K562 (cell line): ENCODE measurements at regions not wholly inside any gene's neighbourhood (a gene's known extent, or its start where the extent isn't known, plus 50 kb on each side); places are given as distances from the start of the nearest gene placed in this dataset.
A peak's percentile ranks its signal among the peaks of the same experiment; 100 is the strongest.

Experiments used
- ATAC-seq: fragments of 200-7000 bp; cut with Tn5 transposase; 3 replicates; pipeline ENCODE4 v1.9.1; 2020; ENCODE audit warnings: moderate library complexity
- BruUV-seq: library from RNA; stranded (reverse); fragments of 400-500 nt; replicated peaks from 2 replicates; lab custom pipeline; 2021; lab: Mats Ljungman, UMichigan
- CTCF ChIA-PET: fragments of 300-600 bp; formaldehyde crosslinking; extraction: SDS; loops from one replicate; lab custom pipeline; 2021; ENCODE audit warnings: low intra/inter-chr PET ratio; lab: Yijun Ruan, JAX
- POLR2A ChIA-PET: fragments of 300-600, 350-650 bp; sonication (Branson Sonifier 250); formaldehyde crosslinking; extraction: SDS; loops from one replicate; lab custom pipeline; 2021; ENCODE audit warnings: antibody characterized with exemption, inconsistent platforms; lab: Yijun Ruan, JAX
- DNase-seq, 4 experiments: peaks; one replicate each; pipeline versions ENCODE4 v3.0.0 to v3.0.0-alpha.2; 2011 to 2018; ENCODE audit warnings: low spot score in 3 of 4, mixed read lengths in 3 of 4; ENCODE audit errors: extremely low read depth in 1 of 4
- FAIRE-seq: peaks from 2 replicates; lab custom pipeline; 2011; peaks lifted over from hg19 to GRCh38; lab: Jason Lieb, UNC
- H2AFZ ChIP-seq: 2 replicates; pipeline ENCODE4 v1.6.0; 2011; ENCODE audit warnings: low read depth, low read length, control low read depth, inconsistent platforms
- H3K27ac ChIP-seq: fragments of 200-600 bp; 3 replicates; pipeline ENCODE4 v1.8.0; 2011; ENCODE audit warnings: low read depth, mild to moderate bottlenecking, control low read depth, inconsistent platforms, low read length, moderate library complexity, mixed read lengths; ENCODE audit errors: extremely low read depth
- H3K27me3 ChIP-seq, 2 experiments: fragments of 300-600 bp in 1 of 2; 2 replicates in 1 of 2; 3 replicates in 1 of 2; pipeline versions ENCODE4 v1.6.0 to v1.8.0; 2011; ENCODE audit warnings: inconsistent platforms in 2 of 2, low read length in 2 of 2, mild to moderate bottlenecking in 1 of 2, mixed read lengths in 1 of 2, moderate library complexity in 1 of 2; ENCODE audit not compliant: control insufficient read depth in 2 of 2, insufficient read depth in 2 of 2
- H3K36me3 ChIP-seq: fragments of 300-600 bp; 3 replicates; pipeline ENCODE4 v1.8.0; 2011; ENCODE audit warnings: mild to moderate bottlenecking, low read length, inconsistent platforms; ENCODE audit not compliant: control insufficient read depth, insufficient read depth
- H3K4me1 ChIP-seq, 2 experiments: fragments of 200-600 bp in 1 of 2; replicated peaks in 1 of 2; 2 replicates in 1 of 2; 3 replicates in 1 of 2; pipeline versions ENCODE4 v1.5.1 to v1.8.0; 2011; ENCODE audit warnings: inconsistent platforms in 2 of 2, low read length in 2 of 2, mild to moderate bottlenecking in 1 of 2, mixed read lengths in 1 of 2, moderate library complexity in 1 of 2; ENCODE audit not compliant: control insufficient read depth in 2 of 2, insufficient read depth in 2 of 2
- H3K4me2 ChIP-seq: 2 replicates; pipeline ENCODE4 v1.6.1; 2011; ENCODE audit warnings: low read length, control low read depth, inconsistent platforms, mixed read lengths; ENCODE audit not compliant: insufficient read depth
- H3K4me3 ChIP-seq: fragments of 200-600 bp; sonication (generic), shearing (Covaris generic); 2 replicates; pipeline ENCODE4 v1.5.1; 2016; ENCODE audit warnings: control low read depth, inconsistent platforms
- H3K79me2 ChIP-seq: fragments of 200-600 bp; 3 replicates; pipeline ENCODE4 v1.8.0; 2011; ENCODE audit warnings: low read length, inconsistent platforms; ENCODE audit not compliant: control insufficient read depth, insufficient read depth
- H3K9ac ChIP-seq, 2 experiments: 2 replicates each; pipeline versions ENCODE4 v1.6.0 to v1.6.1; 2011; ENCODE audit warnings: low read depth in 2 of 2, low read length in 2 of 2, control low read depth in 1 of 2, inconsistent platforms in 1 of 2, mild to moderate bottlenecking in 1 of 2, mixed read lengths in 1 of 2; ENCODE audit not compliant: insufficient read depth in 1 of 2
- H3K9me1 ChIP-seq: one replicate; pipeline ENCODE4 v1.6.0; 2011; ENCODE audit warnings: inconsistent platforms, mild to moderate bottlenecking, low read length, moderate library complexity; ENCODE audit not compliant: control insufficient read depth, insufficient read depth
- H3K9me3 ChIP-seq: replicated peaks from 2 replicates; pipeline ENCODE4 v1.5.1; 2011; ENCODE audit warnings: low read depth, low read length, inconsistent platforms; ENCODE audit not compliant: control insufficient read depth, insufficient read depth
- H4K20me1 ChIP-seq: replicated peaks from 2 replicates; pipeline ENCODE4 v1.6.1; 2011; ENCODE audit warnings: low read length, inconsistent platforms, mixed read lengths; ENCODE audit not compliant: control insufficient read depth, insufficient read depth
- DIDO1 ChIP-seq: fragments of 450-650 bp; IDR thresholded peaks from 2 replicates; pipeline ENCODE4 v1.6.1; 2016; ENCODE audit warnings: low read depth, missing biosample characterization, missing genetic modification characterization
- GABPB2 ChIP-seq: fragments of 250-450 bp; sonication (Bioruptor Pico); conservative IDR thresholded peaks from 2 replicates; pipeline ENCODE4 v1.5.1; 2021; ENCODE audit warnings: mild to moderate bottlenecking
- HMGN3 ChIP-seq: IDR thresholded peaks from 2 replicates; pipeline ENCODE4 v1.6.1; 2011; ENCODE audit warnings: borderline replicate concordance, low read depth, mild to moderate bottlenecking, mixed read lengths, low read length; ENCODE audit not compliant: insufficient read length; ENCODE audit errors: extremely low read depth
- HNRNPLL ChIP-seq: fragments of 200-400 bp; formaldehyde crosslinking; IDR thresholded peaks from 2 replicates; pipeline ENCODE4 v1.6.1; 2017; ENCODE audit warnings: low read length, low read depth, mild to moderate bottlenecking; ENCODE audit not compliant: poor library complexity, severe bottlenecking
- KDM1A ChIP-seq, 2 experiments: fragments of 450-650 bp; IDR thresholded peaks; 2 replicates each; pipeline ENCODE4 v1.6.1; 2016; ENCODE audit warnings: mild to moderate bottlenecking in 2 of 2
- KHSRP ChIP-seq: fragments of 450-650 bp; IDR thresholded peaks from 2 replicates; pipeline ENCODE4 v1.6.1; 2017
- KLF16 ChIP-seq: IDR thresholded peaks from 2 replicates; pipeline ENCODE4 v1.6.1; 2016; ENCODE audit warnings: antibody characterized with exemption
- LARP7 ChIP-seq: fragments of 450-650 bp; IDR thresholded peaks from 2 replicates; pipeline ENCODE4 v1.6.1; 2016
- PTRF ChIP-seq: fragments of 450-650 bp; IDR thresholded peaks from 2 replicates; pipeline ENCODE4 v1.6.1; 2016; ENCODE audit warnings: mild to moderate bottlenecking, missing genetic modification characterization, missing compliant biosample characterization
- SP1 ChIP-seq: sonication (generic); formaldehyde crosslinking; IDR thresholded peaks from 2 replicates; pipeline ENCODE4 v1.8.1; 2022; ENCODE audit warnings: mild to moderate bottlenecking, missing genetic modification reagents
- ZNF766 ChIP-seq: fragments of 200-800 bp; sonication (Bioruptor generic); conservative IDR thresholded peaks from 2 replicates; pipeline ENCODE4 v1.6.1; 2016; ENCODE audit warnings: missing genetic modification characterization, missing compliant biosample characterization
- WGBS: fragments of 100-300 bp; shearing (Covaris generic); methylation state at CpG from one replicate; pipeline ENCODE4 v1.1.6; 2016; ENCODE audit warnings: low coverage, mixed read lengths; ENCODE audit not compliant: insufficient coverage; ENCODE audit errors: missing lambda C conversion rate; 5-methylcytosine and 5-hydroxymethylcytosine counted together
- in situ Hi-C: fragments of 300-500 bp; cut with MboI; formaldehyde crosslinking; loops from 4 replicates; pipeline ENCODE4 v1.15.0; 2018; ENCODE audit warnings: inconsistent platforms, mixed read lengths
- intact Hi-C: fragments of 100-400 bp; cut with micrococcal nuclease; formaldehyde crosslinking; loops from 2 replicates; pipeline ENCODE4 v1.14.2; 2022
- TF ChIP-seq, protein P1 (sequence below): fragments of 450-650 bp; IDR thresholded peaks from 2 replicates; pipeline ENCODE4 v1.7.1; 2018; ENCODE audit warnings: mild to moderate bottlenecking, low read depth; ENCODE audit not compliant: partially characterized antibody
- TF ChIP-seq, protein P2 (sequence below): fragments of 450-650 bp; formaldehyde crosslinking; IDR thresholded peaks from 2 replicates; pipeline ENCODE4 v1.4.0; 2022; ENCODE audit warnings: mild to moderate bottlenecking, moderate library complexity
- TF ChIP-seq, protein P3 (sequence below): fragments of 450-650 bp; formaldehyde crosslinking; conservative IDR thresholded peaks from 2 replicates; pipeline ENCODE4 v1.4.0; 2022; ENCODE audit warnings: mild to moderate bottlenecking, missing genetic modification characterization
- TF ChIP-seq, protein P4 (sequence below): IDR thresholded peaks from 2 replicates; pipeline ENCODE4 v1.6.1; 2011; ENCODE audit not compliant: insufficient read length; ENCODE audit errors: extremely low read depth
- TF ChIP-seq, protein P5 (sequence below): sonication (generic); formaldehyde crosslinking; IDR thresholded peaks from 2 replicates; pipeline ENCODE4 v1.8.0; 2022; ENCODE audit warnings: missing genetic modification reagents, mild to moderate bottlenecking, borderline replicate concordance

DNA sequence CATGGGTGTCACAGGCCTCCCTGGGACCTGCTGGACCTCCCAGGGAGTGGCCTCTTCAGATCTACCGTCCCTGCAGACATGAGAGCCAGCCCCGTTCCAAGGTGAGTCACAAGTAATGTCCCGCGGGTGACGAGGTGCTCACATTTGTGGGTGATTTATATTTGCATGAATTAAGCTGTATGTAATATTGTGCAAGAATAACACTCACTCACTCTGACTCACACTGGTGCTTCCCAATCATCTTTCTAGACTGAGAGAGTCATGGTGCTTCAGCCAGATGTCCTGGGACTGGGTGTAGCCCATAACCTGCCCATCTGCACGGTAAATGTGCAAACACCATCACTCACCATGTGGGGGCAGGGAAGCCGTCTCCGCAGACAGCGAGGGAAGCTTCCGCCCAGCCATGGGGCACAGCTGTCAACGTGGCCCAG lies 347.5 kb upstream of the SALL3 start:
- no peaks in the 10 kb centered on the region for H3K9me3 ChIP-seq
- H2AFZ ChIP-seq, result no peak overlapping the region
- in situ Hi-C loops (no loop called here), intact Hi-C loops (no loop called here)
- POLR2A ChIA-PET, result no interaction called here
- no peaks in the 10 kb centered on the region for H3K9me1 ChIP-seq
- under 1% methylated on average over 11 of the region's 11 CpGs for WGBS
- FAIRE-seq (no peak), ATAC-seq (peak; percentile 40; the same call in 2 of the 3 replicates), DNase-seq (no peak)
- H3K4me3 ChIP-seq, result no peak overlapping the region
- no peak overlapping the region for H3K4me2 ChIP-seq
- no peaks in the 10 kb centered on the region for H3K4me1 ChIP-seq
- no peak overlapping the region for H3K9ac ChIP-seq
- peaks cover 0 to 30% of the 10 kb centered on the region in 2 experiments; a peak in 2 of 5 replicates for H3K27me3 ChIP-seq
- BruUV-seq, result no TSS peak
- CTCF ChIA-PET, result no interaction called here
- no peak for TF ChIP-seq LARP7
- TF ChIP-seq KLF16, result no peak
- TF ChIP-seq GABPB2 (CRISPR knock-in tag), result no peak
- TF ChIP-seq SP1 (CRISPR knock-in tag), result no peak
- TF ChIP-seq KDM1A (IDR thresholded peaks at IDR 0.05), result no peak
- TF ChIP-seq ZNF766 (CRISPR knock-in tag), result no peak
- TF ChIP-seq, protein P1, sequence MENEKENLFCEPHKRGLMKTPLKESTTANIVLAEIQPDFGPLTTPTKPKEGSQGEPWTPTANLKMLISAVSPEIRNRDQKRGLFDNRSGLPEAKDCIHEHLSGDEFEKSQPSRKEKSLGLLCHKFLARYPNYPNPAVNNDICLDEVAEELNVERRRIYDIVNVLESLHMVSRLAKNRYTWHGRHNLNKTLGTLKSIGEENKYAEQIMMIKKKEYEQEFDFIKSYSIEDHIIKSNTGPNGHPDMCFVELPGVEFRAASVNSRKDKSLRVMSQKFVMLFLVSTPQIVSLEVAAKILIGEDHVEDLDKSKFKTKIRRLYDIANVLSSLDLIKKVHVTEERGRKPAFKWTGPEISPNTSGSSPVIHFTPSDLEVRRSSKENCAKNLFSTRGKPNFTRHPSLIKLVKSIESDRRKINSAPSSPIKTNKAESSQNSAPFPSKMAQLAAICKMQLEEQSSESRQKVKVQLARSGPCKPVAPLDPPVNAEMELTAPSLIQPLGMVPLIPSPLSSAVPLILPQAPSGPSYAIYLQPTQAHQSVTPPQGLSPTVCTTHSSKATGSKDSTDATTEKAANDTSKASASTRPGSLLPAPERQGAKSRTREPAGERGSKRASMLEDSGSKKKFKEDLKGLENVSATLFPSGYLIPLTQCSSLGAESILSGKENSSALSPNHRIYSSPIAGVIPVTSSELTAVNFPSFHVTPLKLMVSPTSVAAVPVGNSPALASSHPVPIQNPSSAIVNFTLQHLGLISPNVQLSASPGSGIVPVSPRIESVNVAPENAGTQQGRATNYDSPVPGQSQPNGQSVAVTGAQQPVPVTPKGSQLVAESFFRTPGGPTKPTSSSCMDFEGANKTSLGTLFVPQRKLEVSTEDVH, result no peak
- TF ChIP-seq, protein P2, sequence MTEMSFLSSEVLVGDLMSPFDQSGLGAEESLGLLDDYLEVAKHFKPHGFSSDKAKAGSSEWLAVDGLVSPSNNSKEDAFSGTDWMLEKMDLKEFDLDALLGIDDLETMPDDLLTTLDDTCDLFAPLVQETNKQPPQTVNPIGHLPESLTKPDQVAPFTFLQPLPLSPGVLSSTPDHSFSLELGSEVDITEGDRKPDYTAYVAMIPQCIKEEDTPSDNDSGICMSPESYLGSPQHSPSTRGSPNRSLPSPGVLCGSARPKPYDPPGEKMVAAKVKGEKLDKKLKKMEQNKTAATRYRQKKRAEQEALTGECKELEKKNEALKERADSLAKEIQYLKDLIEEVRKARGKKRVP (CRISPR knock-in tag), result no peak
- no peak for TF ChIP-seq DIDO1 (tag)
- no peak for TF ChIP-seq HMGN3
- TF ChIP-seq, protein P3, sequence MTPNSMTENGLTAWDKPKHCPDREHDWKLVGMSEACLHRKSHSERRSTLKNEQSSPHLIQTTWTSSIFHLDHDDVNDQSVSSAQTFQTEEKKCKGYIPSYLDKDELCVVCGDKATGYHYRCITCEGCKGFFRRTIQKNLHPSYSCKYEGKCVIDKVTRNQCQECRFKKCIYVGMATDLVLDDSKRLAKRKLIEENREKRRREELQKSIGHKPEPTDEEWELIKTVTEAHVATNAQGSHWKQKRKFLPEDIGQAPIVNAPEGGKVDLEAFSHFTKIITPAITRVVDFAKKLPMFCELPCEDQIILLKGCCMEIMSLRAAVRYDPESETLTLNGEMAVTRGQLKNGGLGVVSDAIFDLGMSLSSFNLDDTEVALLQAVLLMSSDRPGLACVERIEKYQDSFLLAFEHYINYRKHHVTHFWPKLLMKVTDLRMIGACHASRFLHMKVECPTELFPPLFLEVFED (CRISPR knock-in tag), result no peak
- no peak for TF ChIP-seq HNRNPLL
- TF ChIP-seq, protein P4, sequence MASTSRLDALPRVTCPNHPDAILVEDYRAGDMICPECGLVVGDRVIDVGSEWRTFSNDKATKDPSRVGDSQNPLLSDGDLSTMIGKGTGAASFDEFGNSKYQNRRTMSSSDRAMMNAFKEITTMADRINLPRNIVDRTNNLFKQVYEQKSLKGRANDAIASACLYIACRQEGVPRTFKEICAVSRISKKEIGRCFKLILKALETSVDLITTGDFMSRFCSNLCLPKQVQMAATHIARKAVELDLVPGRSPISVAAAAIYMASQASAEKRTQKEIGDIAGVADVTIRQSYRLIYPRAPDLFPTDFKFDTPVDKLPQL, result no peak
- TF ChIP-seq PTRF (tag), result no peak
- no peak for TF ChIP-seq KHSRP
- TF ChIP-seq, protein P5, sequence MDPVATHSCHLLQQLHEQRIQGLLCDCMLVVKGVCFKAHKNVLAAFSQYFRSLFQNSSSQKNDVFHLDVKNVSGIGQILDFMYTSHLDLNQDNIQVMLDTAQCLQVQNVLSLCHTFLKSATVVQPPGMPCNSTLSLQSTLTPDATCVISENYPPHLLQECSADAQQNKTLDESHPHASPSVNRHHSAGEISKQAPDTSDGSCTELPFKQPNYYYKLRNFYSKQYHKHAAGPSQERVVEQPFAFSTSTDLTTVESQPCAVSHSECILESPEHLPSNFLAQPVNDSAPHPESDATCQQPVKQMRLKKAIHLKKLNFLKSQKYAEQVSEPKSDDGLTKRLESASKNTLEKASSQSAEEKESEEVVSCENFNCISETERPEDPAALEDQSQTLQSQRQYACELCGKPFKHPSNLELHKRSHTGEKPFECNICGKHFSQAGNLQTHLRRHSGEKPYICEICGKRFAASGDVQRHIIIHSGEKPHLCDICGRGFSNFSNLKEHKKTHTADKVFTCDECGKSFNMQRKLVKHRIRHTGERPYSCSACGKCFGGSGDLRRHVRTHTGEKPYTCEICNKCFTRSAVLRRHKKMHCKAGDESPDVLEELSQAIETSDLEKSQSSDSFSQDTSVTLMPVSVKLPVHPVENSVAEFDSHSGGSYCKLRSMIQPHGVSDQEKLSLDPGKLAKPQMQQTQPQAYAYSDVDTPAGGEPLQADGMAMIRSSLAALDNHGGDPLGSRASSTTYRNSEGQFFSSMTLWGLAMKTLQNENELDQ, result no peak
- H3K27ac ChIP-seq, result no peak overlapping the region
- H3K79me2 ChIP-seq, result no peaks in the 10 kb centered on the region
- H3K36me3 ChIP-seq, result no peaks in the 10 kb centered on the region
- no peaks in the 10 kb centered on the region for H4K20me1 ChIP-seq
